Rectal smooth muscle tissue (tissue), 1 donor: ENCODE measurements at regions not wholly inside any gene's neighbourhood (a gene's known extent, or its start where the extent isn't known, plus 50 kb on each side); places are given as distances from the start of the nearest gene placed in this dataset.
"Not testable (repeated sequence)": the region's sequence is repeated elsewhere in the genome, so short reads cannot be mapped to it uniquely, and the experiment has no call there.

Experiments
- H3K27ac ChIP-seq: one replicate; pipeline ENCODE4 v1.7.0; 2013; ENCODE audit warnings: low read depth, low read length, inconsistent platforms
- H3K27me3 ChIP-seq: one replicate; pipeline ENCODE4 v1.7.0; 2013; ENCODE audit warnings: low read length; ENCODE audit not compliant: control insufficient read depth, insufficient read depth
- H3K36me3 ChIP-seq: one replicate; pipeline ENCODE4 v1.7.0; 2013; ENCODE audit warnings: low read length; ENCODE audit not compliant: control insufficient read depth, insufficient read depth
- H3K4me1 ChIP-seq: one replicate; pipeline ENCODE4 v1.7.0; 2013; ENCODE audit warnings: low read length; ENCODE audit not compliant: control insufficient read depth, insufficient read depth
- H3K4me3 ChIP-seq: one replicate; pipeline ENCODE4 v1.7.0; 2013; ENCODE audit warnings: low read length
- H3K9ac ChIP-seq: one replicate; pipeline ENCODE4 v1.7.0; 2013; ENCODE audit warnings: low read length

DNA sequence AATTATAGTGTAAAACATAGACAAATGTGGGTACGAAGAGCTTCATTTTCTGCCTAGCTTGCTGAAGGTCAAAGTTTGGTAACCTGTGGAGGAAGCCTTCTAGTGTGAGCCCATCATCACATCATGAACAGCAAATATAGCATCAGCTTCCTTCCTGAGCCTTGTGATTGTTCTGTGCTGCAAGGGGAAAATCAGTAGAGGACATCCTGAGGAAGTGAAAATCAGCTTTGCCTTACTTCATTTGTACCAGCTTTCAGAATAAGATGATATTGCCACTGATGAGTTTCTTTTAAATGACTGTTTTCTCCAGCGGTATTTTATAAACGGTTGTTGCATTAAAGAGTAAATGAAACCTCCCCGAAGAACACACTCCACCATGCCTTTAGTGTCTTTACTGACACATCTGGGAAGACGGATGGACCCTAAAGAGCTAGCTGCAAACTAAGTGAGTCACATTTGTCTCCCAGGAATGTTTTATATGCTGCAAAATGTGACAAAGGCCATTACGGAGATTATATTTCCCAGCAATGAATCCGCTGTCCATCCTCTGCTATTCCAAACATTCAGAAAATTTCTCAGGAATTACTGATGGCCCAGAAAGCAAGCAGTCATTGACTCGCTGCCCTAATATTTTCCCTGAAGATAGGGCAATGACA, 1272.8 kb downstream of the SUCLG1 start:
- no peak overlapping the region for H3K27ac ChIP-seq
- H3K4me1 ChIP-seq, result no peaks in the 10 kb centered on the region
- H3K9ac ChIP-seq, result no peak overlapping the region
- H3K27me3 ChIP-seq, result no peaks in the 10 kb centered on the region
- H3K4me3 ChIP-seq, result no peak overlapping the region
- no peaks in the 10 kb centered on the region for H3K36me3 ChIP-seq

DNA sequence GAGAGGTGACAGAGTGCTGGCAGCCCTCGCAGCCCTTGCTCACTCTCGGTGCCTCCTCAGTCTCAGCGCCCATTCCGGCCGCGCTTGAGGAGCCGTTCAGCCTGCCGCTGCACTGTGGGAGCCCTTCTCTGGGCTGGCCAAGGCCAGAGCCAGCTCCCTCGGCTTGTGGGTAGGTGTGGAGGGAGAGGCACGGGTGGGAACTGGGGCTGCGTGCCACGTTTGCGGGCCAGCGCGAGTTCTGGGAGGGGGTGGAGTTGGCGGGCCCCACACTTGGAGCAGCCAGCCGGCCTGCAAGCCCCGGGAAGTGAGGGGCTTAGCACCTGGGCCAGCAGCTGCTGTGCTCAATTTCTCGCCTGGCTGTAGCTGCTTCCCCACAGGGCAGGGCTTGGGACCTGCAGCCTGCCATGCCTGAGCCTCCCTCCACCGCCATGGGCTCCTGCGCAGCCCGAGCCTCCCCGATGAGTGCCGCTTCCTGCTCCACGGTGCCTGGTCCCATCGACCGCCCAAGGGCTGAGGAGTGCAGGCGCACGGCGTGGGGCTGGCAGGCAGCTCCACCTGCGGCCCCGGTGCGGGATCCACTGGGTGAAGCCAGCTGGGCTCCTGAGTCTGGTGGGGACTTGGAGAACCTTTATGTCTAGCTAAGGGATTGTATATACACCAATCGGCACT, 1278.1 kb downstream of the SUCLG1 start:
- H3K4me3 ChIP-seq, H3K4me1 ChIP-seq, H3K36me3 ChIP-seq, H3K27ac ChIP-seq, H3K27me3 ChIP-seq, H3K9ac ChIP-seq: not testable (repeated sequence)

DNA sequence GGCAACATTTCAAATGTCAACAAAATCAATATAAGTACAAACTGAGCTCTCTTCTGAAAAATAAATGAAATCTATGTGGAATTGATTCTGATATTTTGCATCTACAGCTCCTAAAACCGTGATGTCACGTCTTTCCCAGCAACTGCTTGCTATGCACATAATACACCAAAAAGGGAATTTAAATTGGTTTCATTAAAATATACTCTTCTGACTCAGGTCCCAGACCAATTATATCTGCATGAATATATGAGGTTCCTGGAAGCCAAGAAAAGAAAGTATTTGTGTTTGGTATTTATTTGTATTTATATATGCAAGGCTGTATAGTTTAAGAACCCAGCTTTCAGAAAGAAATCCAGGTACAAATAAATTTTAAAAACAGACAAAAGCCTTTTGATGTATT, 1282.5 kb downstream of the SUCLG1 start:
- no peaks in the 10 kb centered on the region for H3K36me3 ChIP-seq
- H3K27ac ChIP-seq, result no peak overlapping the region
- H3K4me3 ChIP-seq, result no peak overlapping the region
- H3K9ac ChIP-seq, result no peak overlapping the region
- H3K27me3 ChIP-seq, result no peaks in the 10 kb centered on the region
- H3K4me1 ChIP-seq, result no peaks in the 10 kb centered on the region

DNA sequence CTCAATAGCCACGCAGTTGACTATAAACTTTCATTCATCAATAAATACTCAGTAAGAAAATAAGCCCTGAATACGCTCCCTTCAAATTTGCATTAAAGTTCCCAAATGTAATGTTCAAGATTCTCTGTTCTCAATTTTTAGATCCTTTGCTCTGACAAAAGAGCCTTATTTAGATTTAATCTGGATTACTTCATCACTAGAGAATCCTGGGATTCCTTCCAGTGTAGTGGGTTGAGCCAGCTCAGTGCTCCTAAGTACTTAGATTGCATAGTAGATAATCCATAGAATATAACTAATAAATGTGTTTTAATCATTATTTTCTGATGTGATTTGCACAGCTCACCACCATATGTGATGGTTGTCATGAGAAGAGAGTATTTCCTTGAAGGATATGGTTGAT, 1286.2 kb downstream of the SUCLG1 start:
- H3K4me1 ChIP-seq, result no peaks in the 10 kb centered on the region
- no peak overlapping the region for H3K4me3 ChIP-seq
- no peaks in the 10 kb centered on the region for H3K36me3 ChIP-seq

DNA sequence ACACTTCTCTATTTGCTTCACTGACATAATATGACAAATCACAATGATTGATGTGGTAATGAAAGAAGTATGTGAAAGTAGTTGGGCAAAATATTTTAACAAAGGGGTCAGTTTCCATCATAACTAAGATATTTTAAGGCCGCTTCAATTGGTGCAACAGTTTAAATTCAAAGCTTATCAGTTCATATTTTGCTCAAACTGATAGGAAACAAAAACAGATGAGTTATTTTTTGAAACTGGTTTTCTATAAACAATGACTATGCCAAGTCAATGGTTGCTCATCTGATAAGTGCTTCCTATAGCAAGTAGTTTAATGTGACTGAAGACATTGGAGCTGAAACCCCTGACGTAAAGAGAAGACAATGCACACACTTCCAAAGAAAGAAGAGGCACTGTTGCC, 1290.7 kb downstream of the SUCLG1 start:
- H3K9ac ChIP-seq, result no peak overlapping the region
- no peak overlapping the region for H3K4me3 ChIP-seq
- no peaks in the 10 kb centered on the region for H3K4me1 ChIP-seq
- H3K27ac ChIP-seq, result no peak overlapping the region
- no peaks in the 10 kb centered on the region for H3K27me3 ChIP-seq
- no peaks in the 10 kb centered on the region for H3K36me3 ChIP-seq

More for the DNA sequence above, 1286.2 kb downstream of the SUCLG1 start:
- H3K27ac ChIP-seq, result no peak overlapping the region
- H3K27me3 ChIP-seq, result no peaks in the 10 kb centered on the region
- no peak overlapping the region for H3K9ac ChIP-seq

DNA sequence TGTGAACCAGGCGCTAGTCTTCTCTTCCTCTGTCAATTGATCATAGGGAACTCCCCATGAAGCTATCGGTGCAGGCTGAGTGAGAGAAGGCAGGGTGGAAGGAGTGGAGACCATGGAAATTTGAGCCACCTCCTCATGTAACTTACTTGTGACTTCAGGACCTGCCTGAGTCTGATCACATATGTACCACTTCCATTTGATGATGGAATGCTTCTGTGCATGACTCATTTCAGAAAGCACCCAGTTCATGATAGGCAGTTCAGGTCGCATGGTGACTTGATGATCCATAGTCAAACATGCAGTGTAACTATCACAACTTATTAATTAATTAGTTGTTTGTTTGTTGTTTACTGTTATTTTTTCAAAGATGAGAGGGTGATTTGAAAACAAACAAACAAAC, 1296.7 kb downstream of the SUCLG1 start:
- no peaks in the 10 kb centered on the region for H3K36me3 ChIP-seq
- H3K9ac ChIP-seq, result no peak overlapping the region
- H3K27me3 ChIP-seq, result no peaks in the 10 kb centered on the region
- no peaks in the 10 kb centered on the region for H3K4me1 ChIP-seq
- no peak overlapping the region for H3K4me3 ChIP-seq
- no peak overlapping the region for H3K27ac ChIP-seq

DNA sequence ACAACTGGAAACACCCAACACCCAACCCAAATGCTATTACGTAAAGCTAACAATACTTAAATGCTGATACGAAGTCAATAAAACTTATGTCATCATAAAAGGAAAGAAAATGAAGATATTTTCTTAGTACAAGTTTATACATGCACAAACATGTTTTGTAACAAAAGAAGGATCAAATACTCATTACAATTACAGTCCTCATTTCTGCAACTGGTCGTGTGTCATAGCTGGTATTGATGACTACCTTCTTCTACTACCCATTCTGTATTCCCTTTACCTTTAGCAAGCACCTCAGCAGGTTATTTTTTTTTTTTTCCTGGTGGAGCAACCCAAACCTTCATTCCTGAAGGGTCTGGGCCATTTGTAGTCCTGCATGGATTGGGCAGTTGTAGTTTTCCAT, 1298.5 kb downstream of the SUCLG1 start:
- Histone ChIP-seq H3K27me3 (no peaks in the 10 kb centered on the region), H3K9ac (no peak overlapping the region), H3K36me3 (no peaks in the 10 kb centered on the region), H3K4me3 (no peak overlapping the region), H3K4me1 (no peaks in the 10 kb centered on the region), H3K27ac (no peak overlapping the region)

DNA sequence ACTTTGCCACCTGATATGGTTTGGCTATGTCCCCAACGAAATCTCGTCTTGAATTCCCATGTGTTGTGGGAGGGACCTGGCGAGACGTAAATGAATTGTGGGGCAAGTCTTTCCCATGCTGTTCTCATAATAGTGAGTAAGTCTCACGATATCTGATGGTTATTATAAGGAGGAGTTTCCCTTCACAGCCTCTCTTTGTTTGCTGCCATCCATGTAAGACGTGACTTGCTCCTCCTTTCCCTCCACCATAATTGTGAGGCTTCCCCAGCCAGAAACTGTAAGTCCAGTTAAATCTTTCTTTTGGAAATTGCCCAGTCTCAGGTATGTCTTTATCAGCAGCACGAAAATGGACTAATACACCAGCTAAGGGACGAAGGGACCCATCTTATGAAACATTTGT, 1303.3 kb downstream of the SUCLG1 start:
- Histone ChIP-seq H3K9ac (no peak overlapping the region), H3K4me3 (no peak overlapping the region), H3K36me3 (no peaks in the 10 kb centered on the region), H3K27me3 (no peaks in the 10 kb centered on the region), H3K4me1 (no peaks in the 10 kb centered on the region), H3K27ac (no peak overlapping the region)

DNA sequence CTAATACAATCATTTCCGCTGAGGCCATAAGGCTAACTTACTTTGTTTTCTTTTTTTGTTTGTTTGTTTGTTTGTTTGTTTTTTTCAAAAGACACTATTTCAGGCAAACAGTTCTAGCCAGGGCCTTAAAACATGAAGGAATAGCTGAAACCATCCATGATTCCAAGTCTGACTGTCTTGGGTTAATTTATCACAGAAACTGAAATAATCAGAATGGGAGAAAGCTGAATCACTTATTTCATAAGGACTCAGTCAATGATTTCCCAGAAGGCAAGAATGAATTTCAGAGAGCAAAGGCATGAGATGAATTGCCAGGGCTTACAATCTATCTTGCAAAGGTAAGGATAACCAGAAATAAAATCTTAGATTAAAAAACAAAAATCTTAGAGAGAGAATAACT, 1315.1 kb downstream of the SUCLG1 start:
- Histone ChIP-seq H3K27ac (no peak overlapping the region), H3K4me3 (no peak overlapping the region), H3K36me3 (no peaks in the 10 kb centered on the region), H3K4me1 (no peaks in the 10 kb centered on the region), H3K9ac (no peak overlapping the region), H3K27me3 (no peaks in the 10 kb centered on the region)

DNA sequence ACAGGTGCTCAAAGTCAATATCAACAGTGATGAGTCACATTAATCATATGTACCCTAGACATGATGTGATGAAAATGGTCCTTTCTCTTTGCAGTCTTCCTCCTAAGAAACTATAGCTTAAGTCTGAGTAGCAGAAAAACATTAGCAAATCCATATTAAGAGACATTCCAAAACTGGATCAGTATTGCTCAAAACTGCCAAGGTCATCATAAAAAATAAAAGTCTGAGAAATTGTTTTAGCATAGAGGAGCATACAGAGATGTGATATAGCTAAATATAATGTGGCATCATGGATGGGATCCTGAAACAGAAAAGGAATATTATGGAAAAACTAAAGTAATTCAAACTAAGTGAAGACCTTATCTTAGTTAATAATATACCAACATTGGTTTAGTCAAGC, 1316.1 kb downstream of the SUCLG1 start:
- Histone ChIP-seq H3K36me3 (no peaks in the 10 kb centered on the region), H3K27ac (no peak overlapping the region), H3K4me3 (no peak overlapping the region), H3K9ac (no peak overlapping the region), H3K27me3 (no peaks in the 10 kb centered on the region), H3K4me1 (no peaks in the 10 kb centered on the region)

DNA sequence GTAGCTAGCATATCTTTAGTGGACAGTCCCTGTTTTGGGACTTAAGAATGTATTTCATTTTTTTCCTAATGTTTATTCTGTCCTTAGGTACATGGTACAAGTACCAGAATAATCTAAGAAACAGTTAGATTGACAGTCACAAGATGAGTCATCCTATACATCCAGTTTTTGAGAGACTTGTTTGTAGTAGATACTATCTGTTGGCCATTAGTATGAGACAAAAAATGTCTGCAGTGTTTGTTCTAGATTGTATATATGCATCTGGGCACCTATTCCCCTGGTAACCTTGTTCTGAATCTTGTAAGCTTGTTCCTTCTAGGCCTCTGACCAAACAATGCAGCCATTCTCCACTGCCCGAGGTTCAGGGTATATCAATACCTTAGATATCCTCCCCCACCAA, 1343.5 kb downstream of the SUCLG1 start:
- Histone ChIP-seq H3K27ac (no peak overlapping the region), H3K9ac (no peak overlapping the region), H3K4me1 (no peaks in the 10 kb centered on the region), H3K4me3 (no peak overlapping the region), H3K36me3 (no peaks in the 10 kb centered on the region), H3K27me3 (no peaks in the 10 kb centered on the region)

DNA sequence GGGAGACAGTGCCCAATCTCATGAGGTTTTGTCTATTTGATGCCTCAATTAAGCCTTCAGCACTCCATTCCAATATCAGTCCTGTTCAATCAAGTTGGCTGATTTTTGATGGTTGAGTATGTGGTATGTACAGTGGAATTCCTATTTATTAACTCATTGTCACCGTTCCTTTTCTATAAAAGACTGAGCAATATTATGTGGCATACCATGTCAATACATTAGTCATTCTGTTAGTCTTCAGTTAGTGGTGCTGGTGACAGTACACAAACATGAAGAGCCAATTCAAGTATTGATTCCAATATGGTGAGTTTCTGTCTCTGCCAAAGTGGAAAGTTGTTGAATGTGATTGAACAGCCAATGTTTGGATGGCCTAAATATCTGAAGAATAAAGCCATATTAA, 1343.9 kb downstream of the SUCLG1 start:
- Histone ChIP-seq H3K27me3 (no peaks in the 10 kb centered on the region), H3K4me1 (no peaks in the 10 kb centered on the region), H3K27ac (no peak overlapping the region), H3K9ac (no peak overlapping the region), H3K4me3 (no peak overlapping the region), H3K36me3 (no peaks in the 10 kb centered on the region)

DNA sequence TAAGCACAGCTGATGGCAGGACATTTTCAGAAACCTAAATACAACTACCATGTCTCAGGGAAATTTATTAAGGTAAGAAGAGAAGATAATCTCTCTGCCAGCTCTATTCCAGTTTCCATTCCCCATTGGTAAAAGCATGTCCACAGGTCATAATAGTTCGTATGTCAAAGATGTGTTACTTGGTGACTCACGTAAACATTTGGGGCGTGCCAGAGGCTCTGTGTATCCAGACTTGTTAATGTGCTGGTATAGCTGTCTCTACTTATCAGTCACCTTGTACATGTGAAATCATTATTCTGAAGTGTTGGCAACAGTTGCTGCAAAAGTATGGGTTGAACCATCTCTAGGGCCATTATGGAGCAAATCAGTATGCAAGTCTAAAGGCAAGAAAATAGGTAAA, 1345.1 kb downstream of the SUCLG1 start:
- H3K27ac ChIP-seq, result no peak overlapping the region
- H3K4me3 ChIP-seq, result no peak overlapping the region
- no peaks in the 10 kb centered on the region for H3K4me1 ChIP-seq
- no peaks in the 10 kb centered on the region for H3K36me3 ChIP-seq
- no peaks in the 10 kb centered on the region for H3K27me3 ChIP-seq
- H3K9ac ChIP-seq, result no peak overlapping the region
